Skin of body (tissue), 1 donor: ENCODE measurements at regions not wholly inside any gene's neighbourhood (a gene's known extent, or its start where the extent isn't known, plus 50 kb on each side); places are given as distances from the start of the nearest gene placed in this dataset.
"Not testable (repeated sequence)": the region's sequence is repeated elsewhere in the genome, so short reads cannot be mapped to it uniquely, and the experiment has no call there.

Experiments
- DNase-seq: peaks from one replicate; lab custom pipeline; 2025; lab: John Stamatoyannopoulos, UW

DNA sequence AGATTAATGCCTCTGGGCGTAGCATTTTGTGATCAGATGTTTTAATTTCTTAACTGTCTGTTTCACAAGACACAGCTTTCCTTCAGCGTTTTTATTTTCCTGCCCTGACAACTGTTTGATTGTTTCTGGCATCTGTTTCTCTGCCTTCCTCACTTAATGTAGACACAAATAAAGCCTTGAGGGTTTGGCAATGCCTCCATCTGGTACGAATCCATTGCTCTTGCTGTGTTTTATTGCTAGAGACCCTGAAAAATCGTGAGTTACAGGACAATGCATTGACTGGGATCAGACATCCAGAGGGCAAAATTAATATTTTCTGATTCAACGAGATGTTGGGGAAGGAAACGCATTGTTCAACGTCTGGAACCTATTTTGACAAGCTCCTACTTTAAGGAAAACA is 363.5 kb downstream of the MRPL39 start:
- peak; percentile 62 for DNase-seq

DNA sequence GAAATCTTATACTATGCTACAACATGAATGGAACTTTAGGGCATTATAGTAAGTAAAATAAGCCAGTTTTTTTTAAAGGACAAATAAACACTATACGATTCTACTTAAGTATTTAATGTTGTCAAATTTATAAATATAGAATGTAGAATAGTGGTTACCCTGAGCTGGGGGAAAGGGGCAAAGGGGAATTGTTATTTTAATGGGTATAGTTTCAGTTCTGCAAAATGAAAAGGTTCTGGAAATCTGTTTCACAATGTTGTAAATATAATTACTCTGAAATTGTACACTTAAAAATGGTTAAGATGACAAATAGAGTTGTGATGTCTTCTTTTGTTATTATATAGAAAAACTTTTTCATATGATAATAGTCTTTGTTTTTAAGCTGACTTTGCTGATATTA is 366.3 kb downstream of the MRPL39 start:
- DNase-seq, result no peak

- DNase-seq, result no peak
Measured at GRCh38 chr21:25234857-25235801, 372.2 kb downstream of the MRPL39 start.

DNA sequence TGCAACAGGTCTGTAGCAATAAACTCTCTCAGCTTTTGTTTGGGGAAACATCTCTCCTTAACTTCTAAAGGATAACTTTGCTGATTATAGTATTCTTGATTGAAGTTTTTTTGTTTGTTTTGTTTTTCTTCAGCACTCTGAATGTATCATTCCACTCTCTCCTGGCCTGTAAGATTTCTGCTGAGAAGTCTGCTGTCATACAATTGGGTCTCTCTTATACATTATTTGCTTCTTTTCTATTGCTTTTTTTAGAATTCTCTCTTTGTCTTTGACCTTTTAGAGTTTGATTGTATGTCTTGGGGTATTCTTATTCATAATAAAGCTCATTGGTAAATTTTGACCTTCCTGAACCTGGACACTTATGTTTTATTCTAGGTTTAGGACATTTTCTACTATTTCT is 386.3 kb downstream of the MRPL39 start:
- DNase-seq, result no peak

DNA sequence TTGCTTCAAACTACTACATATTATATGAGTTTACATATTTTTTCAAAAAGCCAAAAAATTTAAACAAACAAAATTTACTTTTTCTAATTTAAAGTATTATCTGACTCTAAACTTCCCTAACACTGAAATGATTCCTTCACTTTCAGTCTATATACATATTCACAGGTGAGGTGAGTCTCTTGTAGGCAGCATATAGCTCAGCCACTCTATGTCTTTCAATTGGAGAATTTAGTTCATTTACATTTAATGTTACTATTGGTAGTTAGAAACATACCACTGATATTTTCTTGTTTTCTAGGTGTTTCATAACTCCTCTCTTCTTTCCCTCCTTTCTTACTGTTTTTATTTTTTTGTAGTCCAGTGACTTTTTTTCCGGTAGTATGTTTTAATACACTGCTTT is 387.1 kb downstream of the MRPL39 start:
- DNase-seq, result no peak

DNA sequence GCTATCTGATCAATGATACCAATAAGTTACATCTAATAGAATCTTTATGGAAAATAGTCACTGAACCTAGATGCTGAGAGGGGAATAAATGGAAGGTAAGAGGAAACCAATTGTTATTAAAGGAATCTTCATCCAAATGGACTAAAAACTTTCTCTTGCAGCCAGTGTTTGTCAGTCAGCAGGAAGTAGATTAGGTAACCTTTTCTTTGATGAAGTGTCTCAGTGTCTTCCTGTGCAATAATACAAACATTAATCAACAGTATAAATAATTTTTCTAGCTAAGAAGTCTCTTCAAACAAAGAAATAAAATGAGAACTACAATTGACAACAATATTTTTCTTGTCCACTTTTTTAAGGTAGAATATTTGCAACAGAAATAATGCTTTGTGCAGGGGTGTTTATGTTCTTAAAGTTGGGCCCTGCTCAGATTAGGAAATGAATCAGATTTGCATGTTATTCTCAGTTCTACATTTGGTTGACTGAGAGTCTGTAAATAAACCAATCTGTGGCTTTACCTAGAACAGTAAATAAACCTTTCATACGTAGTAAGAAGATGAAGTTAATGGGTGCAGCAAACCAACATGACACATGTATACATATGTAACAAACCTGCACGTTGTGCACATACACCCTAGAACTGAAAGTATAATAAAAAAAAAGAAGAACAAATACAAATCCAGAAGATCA is 391.4 kb downstream of the MRPL39 start:
- DNase-seq, result no peak

GRCh38 chr21:25214676-25215075 is 392.6 kb downstream of the MRPL39 start:
- DNase-seq, result no peak

- no peak for DNase-seq
Measured at GRCh38 chr21:25199944-25200343, 407.3 kb downstream of the MRPL39 start.

DNA sequence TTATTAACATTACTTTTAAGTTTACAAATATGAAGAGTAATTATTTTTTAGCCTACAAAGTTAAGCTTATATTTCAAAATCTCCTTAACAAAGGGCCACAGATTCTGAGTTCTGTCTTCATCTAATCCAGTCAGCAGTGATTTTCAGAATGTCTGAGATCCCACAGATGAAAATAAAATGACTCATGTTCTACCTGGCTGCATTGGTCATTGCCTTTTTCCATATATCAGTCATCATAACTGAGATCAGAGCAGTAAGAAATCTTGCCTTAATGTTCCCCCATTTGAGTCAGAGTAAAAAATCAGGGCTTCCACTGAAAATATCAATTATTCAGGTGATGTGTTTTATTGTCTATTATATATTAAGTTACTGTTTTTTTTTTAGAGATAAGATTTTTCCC is 416.1 kb downstream of the MRPL39 start:
- no peak for DNase-seq

GRCh38 chr21:25189497-25189896 is 417.8 kb downstream of the MRPL39 start:
- DNase-seq, result no peak

GRCh38 chr21:25188677-25189079 is 418.6 kb downstream of the MRPL39 start:
- DNase-seq, result no peak

DNA sequence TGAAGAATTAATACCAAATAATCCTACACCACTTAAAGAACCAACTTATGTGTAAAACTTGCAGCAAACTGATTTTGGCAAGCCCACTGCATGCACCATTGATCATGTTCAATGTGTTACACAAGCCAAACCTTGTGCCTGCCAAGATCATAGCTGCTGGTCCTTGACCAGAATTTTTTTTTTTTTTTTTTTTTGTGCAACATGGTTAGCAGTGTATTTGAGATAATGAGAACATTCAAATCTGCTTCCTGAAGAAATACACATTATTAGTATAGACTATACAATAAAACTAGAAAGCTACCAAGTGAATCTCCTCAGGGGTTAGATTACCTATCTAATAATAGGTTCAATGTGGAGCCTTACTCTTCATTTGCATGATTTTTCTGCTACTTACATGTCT is 421.0 kb downstream of the MRPL39 start:
- DNase-seq, result no peak

GRCh38 chr21:25183577-25183976 is 423.7 kb downstream of the MRPL39 start:
- no peak for DNase-seq

GRCh38 chr21:25181690-25182089 is 425.6 kb downstream of the MRPL39 start:
- not testable (repeated sequence) for DNase-seq

GRCh38 chr21:25179116-25179515 is 428.2 kb downstream of the MRPL39 start:
- no peak for DNase-seq

DNA sequence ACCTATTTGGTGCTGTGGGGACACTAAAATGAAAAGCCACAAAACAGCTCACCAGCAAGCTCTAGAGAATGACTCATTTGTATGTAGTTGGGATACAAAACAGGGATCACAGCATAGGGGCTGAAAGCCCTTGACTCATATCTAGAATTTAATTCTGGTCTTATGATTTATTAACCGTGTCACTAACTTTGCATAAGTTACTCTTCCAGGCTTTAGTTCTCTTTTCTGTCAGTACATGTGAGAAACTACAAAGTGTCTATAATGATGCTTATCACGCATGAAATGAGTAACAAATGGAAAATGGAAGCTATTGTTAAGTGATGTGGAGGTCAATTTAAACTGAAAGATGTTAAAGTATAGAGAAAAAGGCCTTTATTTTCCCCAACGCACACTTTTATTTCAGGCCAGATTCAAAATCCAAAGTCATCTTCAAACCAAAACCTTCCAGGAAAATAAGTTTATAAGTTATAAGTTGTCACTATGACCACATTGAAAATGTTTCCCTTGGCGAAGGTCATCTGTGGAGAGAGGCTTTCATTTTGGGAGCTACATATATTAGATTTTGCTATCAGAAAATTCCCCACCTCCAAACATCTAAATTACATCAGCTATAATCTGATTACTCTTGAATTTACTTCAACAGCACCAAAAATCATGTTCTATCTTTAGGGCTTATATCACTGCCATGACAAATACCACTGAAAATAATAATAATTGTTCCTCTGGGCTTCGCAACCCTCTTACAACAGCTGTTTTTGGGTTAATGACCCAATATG is 430.5 kb downstream of the MRPL39 start:
- DNase-seq, result no peak

- DNase-seq, result no peak
Measured at GRCh38 chr21:25175938-25176337, 431.3 kb downstream of the MRPL39 start.

DNA sequence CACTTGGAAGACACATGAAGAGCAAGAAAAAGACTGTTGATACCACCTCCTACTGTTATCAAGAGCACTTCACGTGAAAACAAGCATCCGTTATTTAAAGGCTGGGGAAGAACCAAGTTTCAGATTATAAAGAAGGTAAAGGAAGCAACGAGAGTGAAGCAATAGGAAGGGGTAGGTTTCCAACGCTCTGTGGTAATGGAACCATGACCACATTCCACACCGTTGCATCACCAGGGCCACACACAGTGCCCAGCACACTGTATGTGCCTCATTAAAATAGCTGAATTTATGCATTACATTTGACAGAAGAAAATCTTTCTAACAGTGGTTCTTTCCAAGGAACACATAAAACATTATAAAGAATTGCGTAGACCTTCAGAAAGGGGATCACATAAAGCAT is 435.8 kb downstream of the MRPL39 start:
- DNase-seq, result peak; percentile 23

DNA sequence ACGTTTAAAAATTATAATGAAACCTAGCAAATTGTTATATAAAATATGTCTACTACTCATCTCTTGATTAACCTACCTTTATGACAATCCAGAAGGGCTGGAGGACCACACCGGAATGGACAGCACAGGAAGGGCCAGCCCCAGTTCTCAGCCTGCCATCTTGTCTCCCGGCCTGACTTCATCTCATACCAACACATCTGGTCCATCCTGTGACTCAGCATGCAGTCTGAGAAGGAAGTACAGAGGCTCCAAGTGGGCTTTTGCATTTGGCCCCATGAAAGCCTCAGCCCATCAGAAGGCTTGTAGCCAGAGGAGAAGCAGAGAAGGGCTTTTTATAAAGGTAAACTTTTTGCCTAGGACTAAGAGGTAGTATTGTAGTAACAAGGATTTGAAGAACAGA is 436.6 kb downstream of the MRPL39 start:
- no peak for DNase-seq

GRCh38 chr21:25169370-25169769 is 437.9 kb downstream of the MRPL39 start:
- no peak for DNase-seq

- DNase-seq, result not testable (repeated sequence)
Measured at GRCh38 chr21:25166904-25167303, 440.4 kb downstream of the MRPL39 start.

- DNase-seq, result no peak
Measured at GRCh38 chr21:25161571-25161970, 445.7 kb downstream of the MRPL39 start.
